ENCODE measurements at regions not wholly inside any gene's neighbourhood (a gene's known extent, or its start where the extent isn't known, plus 50 kb on each side); places are given as distances from the start of the nearest gene placed in this dataset.

DNA sequence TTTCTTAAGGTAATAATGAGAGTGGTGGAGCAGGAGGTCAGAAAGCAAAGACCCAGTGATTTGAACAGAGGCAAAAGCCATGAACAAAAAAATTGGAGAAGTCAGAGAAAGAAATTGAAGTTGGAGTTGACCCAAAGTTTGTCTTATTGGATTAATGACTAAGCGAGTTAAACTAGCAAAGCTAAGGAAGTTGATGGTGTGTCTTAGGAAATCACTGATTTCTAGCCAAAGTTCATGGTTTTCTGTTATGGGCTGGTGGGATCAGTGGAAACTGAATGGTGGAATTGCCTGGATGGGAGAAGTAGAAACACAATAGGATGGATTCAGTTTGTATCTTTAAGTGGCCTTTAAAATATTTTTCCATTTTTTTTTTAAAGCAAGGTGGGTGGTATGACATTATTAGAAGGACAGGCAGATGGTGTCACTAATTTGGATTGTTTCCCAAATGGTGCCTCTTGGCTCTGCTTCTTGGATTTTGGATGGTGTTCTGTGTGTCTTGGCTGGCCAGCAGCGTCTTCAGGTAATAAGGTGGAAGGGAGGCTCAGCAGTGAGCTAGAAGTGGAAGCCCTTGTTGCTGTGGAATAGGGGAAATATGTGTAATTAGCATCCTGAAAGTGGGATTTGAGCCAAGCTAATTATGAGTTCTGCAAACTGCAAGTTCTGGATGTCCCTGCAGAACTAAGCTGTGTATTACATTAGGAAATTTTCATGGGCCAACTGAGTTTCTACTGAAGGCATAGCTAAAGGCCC lies 302.9 kb downstream of the LMO7 start:
- DNase-seq (ENCODE audit: extremely low read depth, low read depth), result peak; percentile 20
- TF ChIP-seq, protein P1, sequence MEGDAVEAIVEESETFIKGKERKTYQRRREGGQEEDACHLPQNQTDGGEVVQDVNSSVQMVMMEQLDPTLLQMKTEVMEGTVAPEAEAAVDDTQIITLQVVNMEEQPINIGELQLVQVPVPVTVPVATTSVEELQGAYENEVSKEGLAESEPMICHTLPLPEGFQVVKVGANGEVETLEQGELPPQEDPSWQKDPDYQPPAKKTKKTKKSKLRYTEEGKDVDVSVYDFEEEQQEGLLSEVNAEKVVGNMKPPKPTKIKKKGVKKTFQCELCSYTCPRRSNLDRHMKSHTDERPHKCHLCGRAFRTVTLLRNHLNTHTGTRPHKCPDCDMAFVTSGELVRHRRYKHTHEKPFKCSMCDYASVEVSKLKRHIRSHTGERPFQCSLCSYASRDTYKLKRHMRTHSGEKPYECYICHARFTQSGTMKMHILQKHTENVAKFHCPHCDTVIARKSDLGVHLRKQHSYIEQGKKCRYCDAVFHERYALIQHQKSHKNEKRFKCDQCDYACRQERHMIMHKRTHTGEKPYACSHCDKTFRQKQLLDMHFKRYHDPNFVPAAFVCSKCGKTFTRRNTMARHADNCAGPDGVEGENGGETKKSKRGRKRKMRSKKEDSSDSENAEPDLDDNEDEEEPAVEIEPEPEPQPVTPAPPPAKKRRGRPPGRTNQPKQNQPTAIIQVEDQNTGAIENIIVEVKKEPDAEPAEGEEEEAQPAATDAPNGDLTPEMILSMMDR (IDR thresholded peaks at IDR 0.05; ENCODE audit: low read depth, low read length), result no peak

GRCh38 chr13:75936791-75937190 lies 300.7 kb downstream of the LMO7 start:
- DNase-seq (ENCODE audit: extremely low read depth, low read depth), result no peak
- TF ChIP-seq, protein P1 (IDR thresholded peaks at IDR 0.05; ENCODE audit: low read depth, low read length), result no peak

GRCh38 chr13:75935805-75936204 lies 299.7 kb downstream of the LMO7 start:
- DNase-seq (ENCODE audit: extremely low read depth, low read depth), result no peak
- TF ChIP-seq, protein P1 (IDR thresholded peaks at IDR 0.05; ENCODE audit: low read depth, low read length), result no peak

DNA sequence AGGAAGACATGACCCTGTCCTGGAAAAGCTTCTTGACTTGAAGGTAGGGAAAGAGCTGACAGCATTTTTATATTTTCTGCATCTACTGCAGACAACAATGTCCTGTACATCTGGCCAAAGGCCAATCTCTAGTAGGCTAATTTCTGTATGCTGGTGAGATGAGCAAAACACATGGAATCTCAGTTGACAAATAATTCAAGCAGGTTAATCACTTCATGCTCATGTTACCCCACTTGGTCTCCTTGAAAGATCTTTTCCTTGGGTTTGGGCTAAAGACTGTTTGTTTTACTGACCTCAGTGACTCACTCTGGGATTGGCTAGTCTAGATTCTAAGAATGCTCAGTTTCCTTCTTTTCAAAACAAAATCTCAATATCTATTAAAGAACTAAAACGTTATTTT lies 298.8 kb downstream of the LMO7 start:
- peak; percentile 7 for DNase-seq (ENCODE audit: extremely low read depth, low read depth)
- TF ChIP-seq, protein P1 (IDR thresholded peaks at IDR 0.05; ENCODE audit: low read depth, low read length), result no peak

DNA sequence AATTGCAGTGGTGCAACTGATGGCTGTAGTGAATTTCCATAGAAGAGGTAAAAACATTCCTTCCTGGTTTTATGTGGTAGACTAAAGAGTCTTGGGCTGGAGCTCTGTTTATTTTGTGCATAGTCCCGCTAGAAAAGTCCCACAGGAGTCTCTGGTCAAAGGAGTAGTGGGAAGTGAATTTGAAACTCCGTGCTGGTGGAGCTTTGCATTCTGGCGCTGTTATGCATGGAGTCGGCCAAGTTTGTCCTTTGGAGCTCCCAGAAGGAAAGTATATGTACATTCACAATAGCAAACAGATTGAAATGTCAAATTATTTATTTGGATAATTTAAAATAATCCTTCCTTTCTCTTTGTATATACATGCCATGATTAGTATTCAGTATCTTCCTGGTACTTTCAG lies 296.5 kb downstream of the LMO7 start:
- TF ChIP-seq, protein P1 (IDR thresholded peaks at IDR 0.05; ENCODE audit: low read depth, low read length), result no peak
- DNase-seq (ENCODE audit: extremely low read depth, low read depth), result no peak

- TF ChIP-seq, protein P1 (IDR thresholded peaks at IDR 0.05; ENCODE audit: low read depth, low read length), result no peak
- DNase-seq (ENCODE audit: extremely low read depth, low read depth), result no peak
Measured at GRCh38 chr13:75931116-75931515, 295.0 kb downstream of the LMO7 start.

- no peak for DNase-seq (ENCODE audit: extremely low read depth, low read depth)
- TF ChIP-seq, protein P1 (IDR thresholded peaks at IDR 0.05; ENCODE audit: low read depth, low read length), result no peak
Measured at GRCh38 chr13:75929076-75929475, 292.9 kb downstream of the LMO7 start.
